Glutamatergic neuron (in vitro differentiated cells): ENCODE measurements at regions not wholly inside any gene's neighbourhood (a gene's known extent, or its start where the extent isn't known, plus 50 kb on each side); places are given as distances from the start of the nearest gene placed in this dataset.

Source experiments
- DNase-seq: peaks from one replicate; pipeline ENCODE4 v3.0.0; 2022
- H3K27ac Mint-ChIP-seq: one replicate; pipeline ENCODE4 v1.8.0; 2020; ENCODE audit warnings: mild to moderate bottlenecking, mixed read lengths, inconsistent platforms; ENCODE audit not compliant: unreplicated experiment
- H3K27me3 Mint-ChIP-seq: one replicate; pipeline ENCODE4 v1.8.0; 2020; ENCODE audit warnings: mild to moderate bottlenecking, moderate library complexity, mixed read lengths, inconsistent platforms; ENCODE audit not compliant: unreplicated experiment
- H3K36me3 Mint-ChIP-seq: one replicate; pipeline ENCODE4 v1.8.0; 2020; ENCODE audit warnings: mild to moderate bottlenecking, mixed read lengths, inconsistent platforms; ENCODE audit not compliant: unreplicated experiment
- H3K4me1 Mint-ChIP-seq: one replicate; pipeline ENCODE4 v1.8.0; 2020; ENCODE audit warnings: mild to moderate bottlenecking, low read depth, mixed read lengths, inconsistent platforms; ENCODE audit not compliant: unreplicated experiment
- H3K4me3 Mint-ChIP-seq: one replicate; pipeline ENCODE4 v1.8.0; 2020; ENCODE audit warnings: mild to moderate bottlenecking, mixed read lengths, inconsistent platforms; ENCODE audit not compliant: unreplicated experiment
- H3K9me3 Mint-ChIP-seq: one replicate; pipeline ENCODE4 v1.8.0; 2020; ENCODE audit warnings: mild to moderate bottlenecking, moderate library complexity, mixed read lengths, inconsistent platforms; ENCODE audit not compliant: unreplicated experiment
- CTCF ChIP-seq: fragments of 200-600 bp; sonication (generic); IDR thresholded peaks from one replicate; pipeline ENCODE4 v1.5.0; 2021; ENCODE audit not compliant: partially characterized antibody, unreplicated experiment

DNA sequence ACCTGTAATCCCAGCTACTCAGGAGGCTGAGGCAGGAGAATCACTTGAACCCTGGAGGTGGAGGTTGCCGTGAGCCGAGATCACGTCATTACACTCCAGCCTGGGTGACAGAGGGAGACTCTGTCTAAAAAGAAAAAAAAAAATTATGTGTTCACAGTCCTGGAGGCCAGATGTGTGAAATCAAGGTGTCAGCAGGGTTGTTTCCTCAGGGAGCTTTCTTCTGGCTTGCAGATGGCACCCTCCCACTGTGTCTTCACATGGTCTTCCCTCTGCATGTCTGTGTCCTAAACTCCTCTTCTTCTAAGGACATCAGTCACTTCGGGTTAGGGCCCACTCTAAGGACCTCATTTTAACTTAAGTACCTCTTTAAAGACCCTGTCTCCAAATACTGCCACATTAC is 56.1 kb upstream of the UBE2E1 start:
- Mint-ChIP-seq H3K4me3 (no peak overlapping the region), H3K4me1 (peaks cover 19% of the 10 kb centered on the region), H3K36me3 (no peaks in the 10 kb centered on the region), H3K27me3 (peaks cover 4% of the 10 kb centered on the region), H3K9me3 (no peaks in the 10 kb centered on the region), H3K27ac (no peak overlapping the region)
- TF ChIP-seq CTCF = no peak
- DNase-seq = no peak

DNA sequence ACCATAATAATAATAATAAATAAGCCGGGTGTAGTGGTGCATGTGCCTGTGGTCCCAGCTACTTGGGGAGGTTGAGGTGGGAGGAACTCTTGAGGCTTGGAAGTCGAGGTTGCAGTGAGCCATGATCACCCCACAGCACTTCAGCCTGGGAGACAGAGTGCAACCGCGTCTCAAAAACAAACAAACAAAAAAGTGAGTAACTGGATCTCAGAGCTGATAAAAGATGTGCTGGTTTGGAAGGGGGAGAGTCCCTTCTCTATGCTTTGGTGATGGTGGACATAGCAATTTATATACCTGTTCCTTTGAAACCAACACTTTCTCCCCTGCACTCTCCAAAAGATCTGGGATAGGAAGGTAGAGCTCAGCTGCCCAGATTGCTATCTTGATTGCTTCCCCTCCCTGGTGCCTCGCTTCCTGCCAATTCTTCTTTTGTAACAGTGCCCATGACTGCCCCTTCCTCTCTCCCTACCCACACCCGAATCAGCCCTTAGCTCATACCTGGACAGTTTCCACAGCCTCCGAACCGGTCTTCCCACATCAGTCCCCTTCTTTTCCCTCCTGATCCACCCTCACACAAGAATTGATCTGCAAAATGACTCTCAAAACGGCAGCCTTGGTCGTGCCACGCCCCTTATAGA is 55.1 kb upstream of the UBE2E1 start:
- Mint-ChIP-seq H3K27me3 (peaks cover 5% of the 10 kb centered on the region), H3K27ac (peak overlapping the region; percentile 30), H3K9me3 (no peaks in the 10 kb centered on the region), H3K36me3 (no peaks in the 10 kb centered on the region), H3K4me1 (peaks cover 19% of the 10 kb centered on the region), H3K4me3 (no peak overlapping the region)
- TF ChIP-seq CTCF = no peak
- DNase-seq = no peak

GRCh38 chr3:23751212-23751723 is 54.5 kb upstream of the UBE2E1 start:
- H3K4me1 Mint-ChIP-seq = peaks cover 19% of the 10 kb centered on the region
- no peaks in the 10 kb centered on the region for H3K9me3 Mint-ChIP-seq
- H3K36me3 Mint-ChIP-seq = no peaks in the 10 kb centered on the region
- H3K27ac Mint-ChIP-seq = peak overlapping the region; percentile 30
- peaks cover 6% of the 10 kb centered on the region for H3K27me3 Mint-ChIP-seq
- TF ChIP-seq CTCF = no peak
- DNase-seq = no peak
- H3K4me3 Mint-ChIP-seq = no peak overlapping the region

- H3K27ac Mint-ChIP-seq = no peak overlapping the region
- H3K27me3 Mint-ChIP-seq = peaks cover 6% of the 10 kb centered on the region
- no peaks in the 10 kb centered on the region for H3K36me3 Mint-ChIP-seq
- no peak for DNase-seq
- peaks cover 19% of the 10 kb centered on the region for H3K4me1 Mint-ChIP-seq
- no peak for TF ChIP-seq CTCF
- no peak overlapping the region for H3K4me3 Mint-ChIP-seq
- no peaks in the 10 kb centered on the region for H3K9me3 Mint-ChIP-seq
Observed at GRCh38 chr3:23752126-23752525, 53.6 kb upstream of the UBE2E1 start.

GRCh38 chr3:23754215-23754614 is 51.5 kb upstream of the UBE2E1 start:
- peaks cover 6% of the 10 kb centered on the region for H3K27me3 Mint-ChIP-seq
- H3K9me3 Mint-ChIP-seq = no peaks in the 10 kb centered on the region
- no peak for DNase-seq
- H3K36me3 Mint-ChIP-seq = no peaks in the 10 kb centered on the region
- no peak for TF ChIP-seq CTCF
- H3K27ac Mint-ChIP-seq = no peak overlapping the region
- H3K4me1 Mint-ChIP-seq = peaks cover 13% of the 10 kb centered on the region
- no peak overlapping the region for H3K4me3 Mint-ChIP-seq
